HG02798 (cell line): ENCODE measurements at regions not wholly inside any gene's neighbourhood (a gene's known extent, or its start where the extent isn't known, plus 50 kb on each side); places are given as distances from the start of the nearest gene placed in this dataset.

ENCODE experiments used
- ATAC-seq: cut with Tn5 transposase; IDR thresholded peaks from one replicate; pipeline ENCODE4 v1.9.1; 2021; ENCODE audit warnings: mild to moderate bottlenecking; ENCODE audit not compliant: unreplicated experiment, poor library complexity

DNA sequence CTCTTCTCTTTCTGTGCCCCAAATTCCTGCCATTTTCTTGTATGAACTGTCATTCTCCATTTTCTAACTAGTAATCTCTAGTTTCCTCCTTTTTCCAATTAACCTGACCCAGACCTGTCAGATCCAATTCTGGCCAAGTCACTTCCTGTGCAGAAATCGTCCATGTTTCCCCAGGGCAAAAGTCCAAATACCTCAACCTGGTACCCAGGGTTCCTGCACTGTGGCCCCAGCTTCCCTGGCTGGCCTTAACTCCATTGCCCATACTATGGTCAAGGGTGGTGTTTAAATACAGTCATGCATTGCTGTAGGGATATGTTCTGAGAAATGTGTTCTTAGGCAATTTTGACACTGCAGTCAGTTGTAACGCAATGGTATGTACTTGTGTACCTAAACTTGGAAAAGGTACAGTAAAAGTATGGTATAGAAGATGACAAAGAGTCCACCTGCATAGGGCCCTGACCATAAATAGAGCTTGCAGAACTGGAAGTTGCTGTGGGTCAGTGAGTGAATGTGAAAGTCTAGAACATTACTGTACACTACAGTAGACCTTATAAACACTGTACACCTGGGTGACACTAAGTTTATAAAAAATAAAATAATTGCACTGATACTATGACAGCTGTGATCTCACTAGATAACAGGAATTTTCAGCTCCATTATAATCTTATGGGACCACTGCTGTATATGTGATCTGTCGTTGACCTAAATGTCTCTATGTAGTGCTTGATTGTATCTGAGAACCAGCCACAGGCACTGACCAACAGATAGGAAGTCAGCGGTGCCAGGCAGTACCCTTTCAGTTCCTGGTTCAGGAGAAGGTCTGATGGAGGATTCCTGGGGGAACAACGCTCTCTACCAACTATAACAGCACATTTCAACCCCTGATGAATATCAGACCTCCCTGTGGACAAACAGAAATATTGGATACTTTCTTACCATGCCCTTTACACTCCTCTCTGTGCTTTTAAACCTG, 336.1 kb upstream of the PROK2 start:
- peak; percentile 81 for ATAC-seq

DNA sequence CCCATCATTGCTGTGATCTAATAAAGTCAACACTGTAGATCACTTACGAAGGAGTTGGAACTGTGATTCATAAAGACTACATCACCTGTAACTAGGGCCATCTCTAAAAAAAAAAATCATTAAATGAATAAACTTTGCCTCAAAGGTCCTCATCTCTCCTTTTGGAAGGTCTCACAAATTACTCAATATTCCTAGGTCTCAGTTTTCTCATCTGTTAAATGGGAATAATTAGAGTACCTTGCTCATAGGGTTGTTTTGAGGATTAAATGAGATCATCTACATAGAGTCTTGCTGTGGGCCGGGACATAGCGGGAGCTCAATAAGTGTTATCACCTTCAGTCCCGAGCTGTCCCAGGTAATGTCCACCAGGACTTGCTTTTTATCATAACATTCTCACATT, 335.1 kb upstream of the PROK2 start:
- ATAC-seq: no peak

- ATAC-seq: no peak
Measured at GRCh38 chr3:72118628-72119027, 333.7 kb upstream of the PROK2 start.

DNA sequence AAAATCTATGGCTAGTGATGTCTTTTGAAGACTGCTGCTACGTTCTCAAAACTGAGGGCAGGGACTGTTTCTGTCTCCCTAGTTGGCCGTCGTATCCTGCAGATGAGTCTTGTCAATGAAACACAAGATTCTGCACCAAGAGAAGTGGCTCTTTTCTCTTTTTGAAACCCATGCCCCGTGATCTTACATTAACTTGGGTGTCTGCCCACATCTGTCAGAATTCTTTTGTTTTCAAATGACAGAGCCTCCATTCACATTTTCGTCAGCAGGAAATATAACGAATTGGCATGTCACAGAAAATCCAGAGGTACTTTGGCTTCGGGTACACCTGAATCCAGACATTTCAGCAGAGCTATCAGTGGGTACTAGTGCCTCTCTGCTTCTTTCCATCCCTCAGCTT, 331.3 kb upstream of the PROK2 start:
- no peak for ATAC-seq

GRCh38 chr3:72115307-72115706, 330.4 kb upstream of the PROK2 start:
- no peak for ATAC-seq

DNA sequence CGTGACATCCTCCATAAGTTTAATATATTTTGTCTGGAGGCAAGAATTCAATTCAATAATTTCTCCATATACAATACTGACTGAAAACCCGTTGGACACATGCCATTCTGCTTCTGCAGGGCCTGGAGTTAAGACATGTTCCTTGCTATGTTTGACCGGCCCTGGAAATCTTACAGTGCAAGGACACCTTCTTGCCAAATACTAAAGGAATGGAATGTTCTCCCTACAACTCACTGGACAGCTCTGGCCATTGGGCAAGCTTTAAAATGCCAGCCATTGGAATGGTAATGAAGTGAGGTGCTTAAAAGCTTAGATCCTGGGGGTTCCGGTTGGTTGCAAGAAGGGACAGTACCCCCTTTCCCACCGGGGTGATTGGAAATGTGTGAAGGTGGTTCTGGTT, 329.8 kb upstream of the PROK2 start:
- ATAC-seq: no peak

DNA sequence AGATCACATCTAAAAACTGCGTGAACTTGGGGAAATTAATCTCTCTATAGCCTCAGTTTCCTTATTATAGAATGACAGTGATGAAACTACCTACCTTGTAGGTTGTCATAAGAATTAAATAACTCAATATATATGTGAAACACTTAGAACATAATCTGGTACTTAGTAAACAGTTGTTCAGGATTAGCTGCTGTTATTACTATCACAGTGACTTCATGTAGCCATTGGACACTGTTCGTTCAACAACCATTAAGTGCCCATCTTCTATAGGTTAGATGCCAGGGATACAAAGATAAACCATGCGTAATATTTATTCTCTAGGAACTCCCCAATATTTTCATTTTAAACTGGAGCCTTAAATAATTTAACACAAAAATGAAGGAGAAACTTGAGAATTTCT, 329.0 kb upstream of the PROK2 start:
- no peak for ATAC-seq

- ATAC-seq: no peak
Measured at GRCh38 chr3:72113564-72113963, 328.6 kb upstream of the PROK2 start.

DNA sequence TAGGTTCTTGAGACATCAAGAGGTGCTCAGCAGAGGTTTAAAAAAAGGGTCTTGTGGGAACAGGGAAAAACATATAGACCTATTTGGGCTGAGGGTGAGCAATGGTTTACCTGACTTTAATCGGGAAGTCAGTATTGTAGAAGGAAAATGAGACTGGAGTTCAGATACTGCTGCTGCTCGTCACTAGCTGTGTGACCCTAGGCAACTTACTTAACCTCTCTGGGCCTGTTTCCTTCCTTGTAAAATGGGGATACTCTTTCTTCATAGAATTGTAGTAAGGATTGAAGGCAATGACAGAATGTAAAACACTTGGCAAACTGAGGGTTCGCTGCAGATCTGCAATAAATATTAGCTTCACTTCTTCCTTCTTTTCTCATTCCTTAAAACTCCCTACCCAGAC, 327.5 kb upstream of the PROK2 start:
- no peak for ATAC-seq

- ATAC-seq: no peak
Measured at GRCh38 chr3:72111265-72112205, 326.6 kb upstream of the PROK2 start.

- no peak for ATAC-seq
Measured at GRCh38 chr3:72109327-72110259, 324.6 kb upstream of the PROK2 start.

- no peak for ATAC-seq
Measured at GRCh38 chr3:72105306-72105705, 320.4 kb upstream of the PROK2 start.

DNA sequence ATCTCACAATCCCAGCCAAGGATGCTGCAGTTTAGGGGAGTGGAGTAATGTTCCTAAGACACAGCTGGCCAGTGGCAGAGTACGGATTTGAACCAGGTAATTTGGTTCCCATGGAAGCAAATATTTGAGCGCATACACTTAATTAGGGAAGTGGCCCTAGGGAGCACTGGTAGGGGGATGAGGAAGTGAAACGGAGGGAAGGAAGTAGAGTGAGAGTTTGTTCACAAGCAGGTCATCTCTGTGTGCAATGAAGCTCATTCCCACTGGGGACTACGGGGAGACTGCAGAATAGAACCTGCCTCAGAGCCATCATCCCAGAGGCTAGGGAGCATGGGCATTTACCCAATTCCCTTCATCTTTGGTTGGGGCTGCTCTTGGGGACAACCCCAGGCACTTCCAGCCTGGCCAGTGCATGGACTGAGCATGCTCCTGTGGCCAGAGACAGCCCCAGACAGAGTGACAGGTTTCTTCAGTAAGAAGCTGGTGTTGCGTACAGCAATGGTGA, 317.2 kb upstream of the PROK2 start:
- ATAC-seq: peak; percentile 62

- no peak for ATAC-seq
Measured at GRCh38 chr3:72101494-72101893, 316.5 kb upstream of the PROK2 start.

DNA sequence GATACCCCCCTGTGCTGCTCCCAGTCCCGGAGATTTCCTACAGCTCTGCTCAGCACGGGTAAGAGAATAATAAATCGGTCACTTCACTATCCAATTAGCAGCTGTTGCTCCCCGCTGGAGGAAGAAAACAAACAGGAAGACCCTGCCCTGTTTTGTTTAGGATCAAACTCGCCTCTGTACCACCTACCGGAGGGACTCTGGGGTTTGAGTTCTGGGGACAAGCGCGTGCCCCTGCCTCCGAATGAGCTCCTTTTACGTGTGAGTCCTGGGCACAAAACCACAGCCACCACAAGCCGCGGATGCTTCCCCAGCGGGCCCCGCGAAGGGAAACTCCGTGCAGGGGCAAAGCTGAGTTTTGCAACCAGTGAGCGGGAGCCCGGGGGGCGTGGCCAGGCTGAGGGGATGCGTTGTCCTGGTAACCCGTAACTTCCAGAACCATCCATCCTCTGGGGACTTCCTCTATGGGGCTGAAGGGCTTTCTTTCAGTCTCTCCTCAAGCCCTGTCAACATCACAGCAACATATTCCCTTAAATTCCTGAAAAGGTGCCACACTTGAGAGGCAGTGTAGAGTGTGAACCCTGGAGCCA, 315.7 kb upstream of the PROK2 start:
- peak; percentile 69 for ATAC-seq

DNA sequence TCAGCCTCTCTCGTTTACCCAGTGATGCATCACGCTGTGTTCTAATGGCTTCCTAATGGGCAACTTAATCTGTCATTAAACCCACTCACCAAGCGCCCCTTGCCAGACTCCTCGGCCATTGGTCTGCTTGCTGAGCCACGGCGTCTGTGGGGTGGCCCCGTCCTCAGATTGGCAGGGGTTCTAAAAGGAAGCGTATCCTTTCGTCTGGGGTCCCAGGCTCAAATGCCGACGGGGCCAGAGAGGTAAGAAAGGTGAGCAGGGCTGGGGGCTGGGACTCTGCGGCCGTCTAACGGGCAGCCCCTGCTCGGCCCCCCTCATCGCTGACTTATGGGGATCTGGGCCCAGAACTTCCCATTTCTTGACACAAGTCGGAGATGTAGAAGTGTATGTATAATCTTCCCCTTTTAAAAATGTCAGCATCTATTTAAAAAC, 315.1 kb upstream of the PROK2 start:
- ATAC-seq: no peak

GRCh38 chr3:72099326-72100079, 314.6 kb upstream of the PROK2 start:
- ATAC-seq: no peak

GRCh38 chr3:72097053-72097452, 312.1 kb upstream of the PROK2 start:
- ATAC-seq: no peak

GRCh38 chr3:72095521-72095920, 310.6 kb upstream of the PROK2 start:
- no peak for ATAC-seq
